ENCODE measurements at regions not wholly inside any gene's neighbourhood (a gene's known extent, or its start where the extent isn't known, plus 50 kb on each side); places are given as distances from the start of the nearest gene placed in this dataset.

GRCh38 chr2:6036211-6036610 is 344.0 kb downstream of the SOX11 start:
- TF ChIP-seq CTCF (IDR thresholded peaks at IDR 0.05) (no peak), POLR2A (IDR thresholded peaks at IDR 0.05) (no peak)
